ENCODE measurements at regions not wholly inside any gene's neighbourhood (a gene's known extent, or its start where the extent isn't known, plus 50 kb on each side); places are given as distances from the start of the nearest gene placed in this dataset.

DNA sequence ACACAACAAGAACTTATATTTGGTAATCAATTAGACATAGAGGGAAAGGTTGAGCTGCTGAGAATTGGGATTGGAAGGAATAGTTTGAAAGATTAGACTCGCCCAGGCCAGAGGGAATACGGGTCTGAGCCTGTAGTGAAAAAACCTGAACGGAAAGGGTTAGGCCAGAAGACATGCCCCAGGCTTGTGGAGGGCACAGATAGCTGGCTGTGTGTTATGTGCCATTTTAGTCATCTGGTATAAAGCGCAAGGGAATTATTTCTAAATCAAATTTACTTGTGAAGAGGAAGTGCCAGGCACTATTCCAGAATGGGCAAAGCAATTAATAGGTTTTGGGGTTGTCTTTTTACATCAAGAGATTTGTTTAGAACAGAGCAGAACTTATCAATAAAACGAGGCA is 187.5 kb upstream of the ANKRD50 start (continued):
- TF ChIP-seq, protein P1, sequence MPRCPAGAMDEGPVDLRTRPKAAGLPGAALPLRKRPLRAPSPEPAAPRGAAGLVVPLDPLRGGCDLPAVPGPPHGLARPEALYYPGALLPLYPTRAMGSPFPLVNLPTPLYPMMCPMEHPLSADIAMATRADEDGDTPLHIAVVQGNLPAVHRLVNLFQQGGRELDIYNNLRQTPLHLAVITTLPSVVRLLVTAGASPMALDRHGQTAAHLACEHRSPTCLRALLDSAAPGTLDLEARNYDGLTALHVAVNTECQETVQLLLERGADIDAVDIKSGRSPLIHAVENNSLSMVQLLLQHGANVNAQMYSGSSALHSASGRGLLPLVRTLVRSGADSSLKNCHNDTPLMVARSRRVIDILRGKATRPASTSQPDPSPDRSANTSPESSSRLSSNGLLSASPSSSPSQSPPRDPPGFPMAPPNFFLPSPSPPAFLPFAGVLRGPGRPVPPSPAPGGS (IDR thresholded peaks at IDR 0.05; ENCODE audit: borderline replicate concordance, insufficient read depth, low read depth, low read length, poor library complexity, severe bottlenecking): no peak
- TF ChIP-seq, protein P2, sequence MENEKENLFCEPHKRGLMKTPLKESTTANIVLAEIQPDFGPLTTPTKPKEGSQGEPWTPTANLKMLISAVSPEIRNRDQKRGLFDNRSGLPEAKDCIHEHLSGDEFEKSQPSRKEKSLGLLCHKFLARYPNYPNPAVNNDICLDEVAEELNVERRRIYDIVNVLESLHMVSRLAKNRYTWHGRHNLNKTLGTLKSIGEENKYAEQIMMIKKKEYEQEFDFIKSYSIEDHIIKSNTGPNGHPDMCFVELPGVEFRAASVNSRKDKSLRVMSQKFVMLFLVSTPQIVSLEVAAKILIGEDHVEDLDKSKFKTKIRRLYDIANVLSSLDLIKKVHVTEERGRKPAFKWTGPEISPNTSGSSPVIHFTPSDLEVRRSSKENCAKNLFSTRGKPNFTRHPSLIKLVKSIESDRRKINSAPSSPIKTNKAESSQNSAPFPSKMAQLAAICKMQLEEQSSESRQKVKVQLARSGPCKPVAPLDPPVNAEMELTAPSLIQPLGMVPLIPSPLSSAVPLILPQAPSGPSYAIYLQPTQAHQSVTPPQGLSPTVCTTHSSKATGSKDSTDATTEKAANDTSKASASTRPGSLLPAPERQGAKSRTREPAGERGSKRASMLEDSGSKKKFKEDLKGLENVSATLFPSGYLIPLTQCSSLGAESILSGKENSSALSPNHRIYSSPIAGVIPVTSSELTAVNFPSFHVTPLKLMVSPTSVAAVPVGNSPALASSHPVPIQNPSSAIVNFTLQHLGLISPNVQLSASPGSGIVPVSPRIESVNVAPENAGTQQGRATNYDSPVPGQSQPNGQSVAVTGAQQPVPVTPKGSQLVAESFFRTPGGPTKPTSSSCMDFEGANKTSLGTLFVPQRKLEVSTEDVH (IDR thresholded peaks at IDR 0.05; ENCODE audit: low read depth, partially characterized antibody): no peak
- TF ChIP-seq POLR2AphosphoS2 (IDR thresholded peaks at IDR 0.05; ENCODE audit: low read depth, low read length) (no peak), YBX1 (IDR thresholded peaks at IDR 0.05) (no peak), TCF3 (IDR thresholded peaks at IDR 0.05; ENCODE audit: borderline replicate concordance, insufficient read depth, low read depth, low read length) (no peak), ZNF24 (IDR thresholded peaks at IDR 0.05) (no peak), ZNF622 (IDR thresholded peaks at IDR 0.05) (no peak), MEF2B (IDR thresholded peaks at IDR 0.05; ENCODE audit: partially characterized antibody, poor library complexity, severe bottlenecking) (no peak), SUZ12 (IDR thresholded peaks at IDR 0.05; ENCODE audit: unreplicated experiment) (no peak), SMAD5 (IDR thresholded peaks at IDR 0.05; ENCODE audit: low read depth) (no peak), NR2C1 (IDR thresholded peaks at IDR 0.05) (no peak)

Measured in GM12878 (cell line).